Activated CD8-positive, alpha-beta T cell treated with anti-CD3 and anti-CD28 coated beads, Interleukin-2, amount 10 ng/mL, durations not matched to agents 7 days and 5 days (primary cell): ENCODE measurements at regions not wholly inside any gene's neighbourhood (a gene's known extent, or its start where the extent isn't known, plus 50 kb on each side); places are given as distances from the start of the nearest gene placed in this dataset.
"Not testable (repeated sequence)": the region's sequence is repeated elsewhere in the genome, so short reads cannot be mapped to it uniquely, and the experiment has no call there.

ENCODE experiments used
- ATAC-seq: fragments of 150-1000 bp; cut with Tn5 transposase; one replicate; pipeline ENCODE4 v1.10.0; 2021; ENCODE audit warnings: moderate library complexity
- CTCF ChIA-PET: fragments of 350-600 bp; sonication (Branson Sonifier 250); formaldehyde crosslinking; loops from one replicate; lab custom pipeline; 2021; ENCODE audit warnings: antibody characterized with exemption; lab: Charles Lee
- POLR2A ChIA-PET: fragments of 350-600 bp; sonication (Branson Sonifier 250); formaldehyde crosslinking; loops from one replicate; lab custom pipeline; 2021; ENCODE audit warnings: antibody characterized with exemption; lab: Charles Lee
- DNase-seq: peaks from one replicate; pipeline ENCODE4 v3.0.0-alpha.2; 2020
- H3K27ac Mint-ChIP-seq: one replicate; pipeline ENCODE4 v1.8.0; 2021; ENCODE audit warnings: mild to moderate bottlenecking, mixed read lengths
- H3K27me3 Mint-ChIP-seq: one replicate; pipeline ENCODE4 v1.8.0; 2021; ENCODE audit warnings: low read depth, mixed read lengths
- H3K36me3 Mint-ChIP-seq: one replicate; pipeline ENCODE4 v1.8.0; 2021; ENCODE audit warnings: low read depth, mixed read lengths
- H3K4me1 Mint-ChIP-seq: one replicate; pipeline ENCODE4 v1.8.0; 2021; ENCODE audit warnings: low read depth, mixed read lengths
- H3K4me3 Mint-ChIP-seq: one replicate; pipeline ENCODE4 v1.8.0; 2021; ENCODE audit warnings: mild to moderate bottlenecking, mixed read lengths
- H3K9me3 Mint-ChIP-seq: one replicate; pipeline ENCODE4 v1.8.0; 2022; ENCODE audit warnings: mixed read lengths; ENCODE audit not compliant: insufficient read depth

DNA sequence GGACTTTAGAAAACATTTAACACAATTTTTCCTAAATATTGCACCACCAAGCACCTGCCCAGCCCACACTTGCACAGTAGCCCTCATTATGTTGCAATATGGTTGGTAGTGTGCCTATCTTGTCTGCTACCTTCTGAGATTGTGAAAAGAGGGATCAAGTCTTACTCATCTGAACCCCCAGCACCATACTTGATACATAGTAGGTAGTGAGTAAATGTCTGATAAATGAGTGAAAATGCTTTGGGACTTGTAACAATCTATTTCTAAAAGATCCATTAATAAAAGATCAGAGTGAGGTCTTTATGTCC lies 118.4 kb upstream of the MED14 start:
- no peak for DNase-seq
- Mint-ChIP-seq H3K4me1 (peaks cover 5% of the 10 kb centered on the region), H3K27me3 (no peaks in the 10 kb centered on the region), H3K9me3 (no peaks in the 10 kb centered on the region), H3K36me3 (no peaks in the 10 kb centered on the region), H3K27ac (no peak overlapping the region), H3K4me3 (no peak overlapping the region)
- POLR2A ChIA-PET, result no interaction called here
- CTCF ChIA-PET, result no interaction called here
- no peak for ATAC-seq

GRCh38 chrX:40854242-40854641 lies 118.9 kb upstream of the MED14 start:
- Mint-ChIP-seq H3K27ac (no peak overlapping the region), H3K4me3 (no peak overlapping the region), H3K27me3 (no peaks in the 10 kb centered on the region), H3K9me3 (no peaks in the 10 kb centered on the region), H3K36me3 (no peaks in the 10 kb centered on the region), H3K4me1 (peaks cover 5% of the 10 kb centered on the region)
- ATAC-seq (no peak), DNase-seq (no peak)
- CTCF ChIA-PET, result no interaction called here
- POLR2A ChIA-PET, result no interaction called here

GRCh38 chrX:40855411-40855810 lies 120.1 kb upstream of the MED14 start:
- no peak overlapping the region for H3K27ac Mint-ChIP-seq
- CTCF ChIA-PET, result no interaction called here
- H3K4me3 Mint-ChIP-seq, result no peak overlapping the region
- peaks cover 5% of the 10 kb centered on the region for H3K4me1 Mint-ChIP-seq
- no peaks in the 10 kb centered on the region for H3K27me3 Mint-ChIP-seq
- POLR2A ChIA-PET, result interaction anchor here (0.7 kb wide), 1 partner anchor 58 kb away, joined by 3 read pairs; no protein-coding TSS in a partner anchor
- H3K9me3 Mint-ChIP-seq, result no peaks in the 10 kb centered on the region
- DNase-seq (no peak), ATAC-seq (no peak)
- no peaks in the 10 kb centered on the region for H3K36me3 Mint-ChIP-seq

DNA sequence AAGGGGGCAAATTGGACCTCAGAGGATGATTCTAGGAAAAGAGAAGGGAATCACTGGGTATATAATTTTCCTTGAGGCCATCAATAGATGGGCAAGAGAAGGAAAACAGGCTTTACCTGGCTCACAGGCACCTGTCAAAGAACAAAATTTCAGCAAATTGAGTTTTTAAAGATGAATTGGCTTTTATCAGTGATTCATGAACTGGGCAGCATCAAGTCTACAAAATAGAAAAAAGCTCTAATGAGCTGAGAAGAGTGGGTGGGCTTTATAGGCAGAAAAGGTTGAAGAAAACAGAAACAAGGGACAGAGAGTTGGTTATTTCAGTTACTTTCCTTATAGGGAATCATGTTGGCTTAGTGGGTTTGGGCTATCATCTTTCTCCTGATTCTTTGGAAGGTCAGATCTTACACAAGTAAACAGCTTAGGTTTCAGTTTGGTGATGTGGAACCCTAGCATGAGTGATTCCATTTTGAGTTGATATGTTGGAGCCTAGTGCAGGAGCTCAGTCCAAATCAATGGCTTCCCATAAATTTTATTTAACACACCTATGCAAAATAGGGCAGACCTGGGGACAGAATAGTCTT lies 120.7 kb upstream of the MED14 start:
- no peaks in the 10 kb centered on the region for H3K36me3 Mint-ChIP-seq
- no peak for ATAC-seq

GRCh38 chrX:40861952-40862554 lies 126.7 kb upstream of the MED14 start:
- DNase-seq, H3K4me3 Mint-ChIP-seq, ATAC-seq, H3K36me3 Mint-ChIP-seq, H3K4me1 Mint-ChIP-seq, CTCF ChIA-PET, POLR2A ChIA-PET, H3K27ac Mint-ChIP-seq, H3K27me3 Mint-ChIP-seq, H3K9me3 Mint-ChIP-seq: not testable (repeated sequence)

More for the DNA sequence above, 120.7 kb upstream of the MED14 start:
- no peak for DNase-seq
- ChIA-PET POLR2A (no interaction called here), CTCF (no interaction called here)
- peaks cover 5% of the 10 kb centered on the region for H3K4me1 Mint-ChIP-seq
- no peak overlapping the region for H3K4me3 Mint-ChIP-seq
- H3K9me3 Mint-ChIP-seq, result no peaks in the 10 kb centered on the region
- no peaks in the 10 kb centered on the region for H3K27me3 Mint-ChIP-seq
- no peak overlapping the region for H3K27ac Mint-ChIP-seq

DNA sequence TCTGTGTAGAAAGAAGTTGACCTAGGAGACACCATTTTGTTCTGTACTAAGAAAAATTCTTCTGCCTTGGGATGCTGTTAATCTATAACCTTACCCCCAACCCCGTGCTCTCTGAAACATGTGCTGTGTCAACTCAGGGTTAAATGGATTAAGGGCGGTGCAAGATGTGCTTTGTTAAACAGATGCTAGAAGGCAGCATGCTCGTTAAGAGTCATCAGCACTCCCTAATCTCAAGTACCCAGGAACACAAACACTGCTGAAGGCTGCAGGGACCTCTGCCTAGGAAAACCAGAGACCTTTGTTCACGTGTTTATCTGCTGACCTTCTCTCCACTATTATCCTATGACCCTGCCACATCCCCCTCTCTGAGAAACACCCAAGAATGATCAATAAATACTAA lies 127.9 kb upstream of the MED14 start:
- H3K27me3 Mint-ChIP-seq, CTCF ChIA-PET, H3K27ac Mint-ChIP-seq, H3K4me3 Mint-ChIP-seq, H3K9me3 Mint-ChIP-seq, H3K4me1 Mint-ChIP-seq, H3K36me3 Mint-ChIP-seq, DNase-seq, POLR2A ChIA-PET, ATAC-seq: not testable (repeated sequence)

GRCh38 chrX:40863671-40864070 lies 128.3 kb upstream of the MED14 start:
- no peaks in the 10 kb centered on the region for H3K9me3 Mint-ChIP-seq
- peaks cover 10% of the 10 kb centered on the region for H3K27me3 Mint-ChIP-seq
- no peak overlapping the region for H3K27ac Mint-ChIP-seq
- DNase-seq, result no peak
- no peaks in the 10 kb centered on the region for H3K4me1 Mint-ChIP-seq
- ATAC-seq, result no peak
- H3K4me3 Mint-ChIP-seq, result no peak overlapping the region
- ChIA-PET CTCF (no interaction called here), POLR2A (no interaction called here)
- no peaks in the 10 kb centered on the region for H3K36me3 Mint-ChIP-seq

- ChIA-PET CTCF (no interaction called here), POLR2A (no interaction called here)
- H3K4me1 Mint-ChIP-seq, result no peaks in the 10 kb centered on the region
- H3K4me3 Mint-ChIP-seq, result no peak overlapping the region
- ATAC-seq, result no peak
- H3K27me3 Mint-ChIP-seq, result peaks cover 10% of the 10 kb centered on the region
- H3K36me3 Mint-ChIP-seq, result no peaks in the 10 kb centered on the region
- no peaks in the 10 kb centered on the region for H3K9me3 Mint-ChIP-seq
- no peak for DNase-seq
- H3K27ac Mint-ChIP-seq, result no peak overlapping the region
These were observed 129.6 kb upstream of the MED14 start for GRCh38 chrX:40864972-40865371.

GRCh38 chrX:40866893-40867292 lies 131.6 kb upstream of the MED14 start:
- POLR2A ChIA-PET, result no interaction called here
- CTCF ChIA-PET, result no interaction called here
- Mint-ChIP-seq H3K4me3 (no peak overlapping the region), H3K4me1 (peaks cover 5% of the 10 kb centered on the region), H3K27me3 (peaks cover 10% of the 10 kb centered on the region), H3K36me3 (no peaks in the 10 kb centered on the region), H3K27ac (no peak overlapping the region), H3K9me3 (no peaks in the 10 kb centered on the region)
- DNase-seq (no peak), ATAC-seq (no peak)

DNA sequence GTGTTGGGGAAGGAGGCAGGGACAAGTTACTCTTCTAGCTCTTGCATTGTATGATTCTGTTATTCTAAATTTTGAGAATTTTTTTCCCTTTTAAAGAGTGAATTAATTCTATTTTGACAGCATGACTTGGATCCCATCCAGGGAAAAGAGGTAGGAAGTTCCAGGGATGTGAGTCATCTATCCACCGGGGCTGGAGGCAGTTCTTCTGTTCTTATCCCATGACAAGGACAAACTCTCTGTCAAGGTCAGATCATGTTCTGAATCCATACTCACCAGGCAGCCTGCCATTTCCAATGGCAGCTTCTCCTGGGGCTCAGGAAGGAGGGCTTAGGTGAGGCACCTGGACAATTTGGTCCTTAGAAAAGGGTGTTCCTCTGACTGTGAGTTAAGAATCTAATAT lies 132.0 kb upstream of the MED14 start:
- Mint-ChIP-seq H3K4me3 (no peak overlapping the region), H3K36me3 (no peaks in the 10 kb centered on the region), H3K27me3 (peaks cover 10% of the 10 kb centered on the region), H3K27ac (no peak overlapping the region), H3K4me1 (peaks cover 5% of the 10 kb centered on the region), H3K9me3 (no peaks in the 10 kb centered on the region)
- no peak for DNase-seq
- ATAC-seq, result no peak
- ChIA-PET POLR2A (no interaction called here), CTCF (no interaction called here)

DNA sequence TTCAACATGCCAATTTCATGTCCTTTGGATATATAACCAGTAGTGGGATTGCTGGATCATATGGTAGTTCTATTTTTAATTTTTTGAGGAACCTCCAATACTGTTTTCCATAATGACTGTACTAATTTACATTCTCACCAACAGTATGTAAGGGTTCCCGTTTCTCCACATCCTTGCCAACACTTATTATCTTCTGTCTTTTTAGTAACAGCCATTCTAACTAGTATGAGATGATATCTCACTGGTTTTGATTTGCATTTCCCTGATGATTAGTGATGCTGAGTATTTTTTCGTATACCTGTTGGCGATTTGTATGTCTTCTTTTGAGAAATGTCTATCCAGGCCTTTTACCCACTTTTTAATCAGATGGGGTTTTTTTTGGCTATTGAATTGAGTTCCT lies 133.5 kb upstream of the MED14 start:
- ATAC-seq, result no peak
- Mint-ChIP-seq H3K9me3 (no peaks in the 10 kb centered on the region), H3K27ac (no peak overlapping the region), H3K27me3 (peaks cover 10% of the 10 kb centered on the region), H3K4me1 (peaks cover 5% of the 10 kb centered on the region), H3K36me3 (no peaks in the 10 kb centered on the region), H3K4me3 (no peak overlapping the region)
- CTCF ChIA-PET, result no interaction called here
- POLR2A ChIA-PET, result no interaction called here
- no peak for DNase-seq

DNA sequence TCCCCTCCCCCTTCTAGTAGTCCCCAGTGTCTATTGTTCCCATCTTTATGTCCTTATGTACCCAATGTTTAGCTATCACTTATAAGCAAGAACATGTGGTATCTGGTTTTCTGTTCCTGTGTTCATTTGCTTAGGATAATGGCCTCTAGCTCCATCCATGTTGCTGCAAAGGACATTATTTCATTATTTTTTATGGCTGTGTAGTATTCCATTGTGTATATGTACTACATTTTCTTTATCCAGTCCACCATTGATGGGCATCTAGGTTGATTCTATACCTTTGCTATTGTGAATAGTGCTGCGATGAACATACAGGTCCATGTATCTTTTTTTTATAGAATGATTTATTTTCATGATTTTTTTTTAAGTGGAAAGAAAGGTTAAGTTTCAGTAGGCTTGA lies 135.6 kb upstream of the MED14 start:
- H3K27ac Mint-ChIP-seq, H3K4me3 Mint-ChIP-seq, H3K4me1 Mint-ChIP-seq, POLR2A ChIA-PET, H3K36me3 Mint-ChIP-seq, H3K27me3 Mint-ChIP-seq, ATAC-seq, DNase-seq, H3K9me3 Mint-ChIP-seq: not testable (repeated sequence)
- CTCF ChIA-PET, result interaction anchor here (1.7 kb wide), 1 partner anchor 246 kb away, joined by 6 read pairs; no protein-coding TSS in a partner anchor
